GM19025 (cell line): ENCODE measurements at regions not wholly inside any gene's neighbourhood (a gene's known extent, or its start where the extent isn't known, plus 50 kb on each side); places are given as distances from the start of the nearest gene placed in this dataset.
"Not testable (repeated sequence)": the region's sequence is repeated elsewhere in the genome, so short reads cannot be mapped to it uniquely, and the experiment has no call there.

Experiments used
- ATAC-seq: cut with Tn5 transposase; IDR thresholded peaks from one replicate; pipeline ENCODE4 v1.9.1; 2021; ENCODE audit warnings: mild to moderate bottlenecking, low read depth, moderate library complexity; ENCODE audit not compliant: unreplicated experiment

GRCh38 chr11:13160806-13161205 lies 116.8 kb upstream of the BMAL1 start:
- no peak for ATAC-seq

DNA sequence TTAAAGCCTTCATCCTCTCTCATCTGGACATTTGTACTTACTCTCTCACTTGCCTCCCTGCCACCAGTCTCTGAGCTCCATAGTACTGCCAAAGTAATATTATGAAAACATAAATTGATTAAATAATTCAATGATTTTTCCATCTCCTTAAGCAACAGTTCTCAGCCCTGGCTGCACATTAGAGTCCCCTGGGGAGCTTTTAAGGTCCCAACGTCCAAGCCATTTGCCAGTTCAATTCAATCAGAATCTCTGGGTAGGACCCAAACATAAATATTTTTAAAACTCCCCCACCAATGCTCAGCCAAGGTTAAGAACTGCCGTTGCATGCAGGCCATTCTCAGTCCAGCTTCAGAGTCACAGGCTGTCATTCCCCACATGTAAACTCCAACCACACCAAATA lies 114.4 kb upstream of the BMAL1 start:
- no peak for ATAC-seq

- no peak for ATAC-seq
Measured at GRCh38 chr11:13166036-13166435, 111.6 kb upstream of the BMAL1 start.

- no peak for ATAC-seq
Measured at GRCh38 chr11:13168271-13168670, 109.3 kb upstream of the BMAL1 start.

- no peak for ATAC-seq
Measured at GRCh38 chr11:13169709-13170108, 107.9 kb upstream of the BMAL1 start.

DNA sequence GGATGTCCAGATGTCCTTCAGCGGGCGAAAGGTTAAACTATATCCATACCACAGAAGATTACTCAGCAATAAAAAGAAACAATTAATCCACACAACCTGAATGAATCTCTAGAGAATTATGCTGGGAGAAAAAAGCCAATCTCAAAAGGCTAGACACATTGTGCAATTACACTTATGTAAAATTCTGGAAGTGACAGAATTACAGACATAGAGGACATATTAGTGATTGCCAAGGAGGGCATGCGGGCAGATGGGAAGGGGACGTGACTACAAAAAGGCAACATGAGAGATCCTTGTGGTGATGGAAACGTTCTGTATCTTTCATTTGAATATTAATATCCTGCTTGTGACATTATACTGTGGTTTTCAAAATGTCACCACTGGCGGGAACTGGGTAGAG lies 103.5 kb upstream of the BMAL1 start:
- no peak for ATAC-seq

DNA sequence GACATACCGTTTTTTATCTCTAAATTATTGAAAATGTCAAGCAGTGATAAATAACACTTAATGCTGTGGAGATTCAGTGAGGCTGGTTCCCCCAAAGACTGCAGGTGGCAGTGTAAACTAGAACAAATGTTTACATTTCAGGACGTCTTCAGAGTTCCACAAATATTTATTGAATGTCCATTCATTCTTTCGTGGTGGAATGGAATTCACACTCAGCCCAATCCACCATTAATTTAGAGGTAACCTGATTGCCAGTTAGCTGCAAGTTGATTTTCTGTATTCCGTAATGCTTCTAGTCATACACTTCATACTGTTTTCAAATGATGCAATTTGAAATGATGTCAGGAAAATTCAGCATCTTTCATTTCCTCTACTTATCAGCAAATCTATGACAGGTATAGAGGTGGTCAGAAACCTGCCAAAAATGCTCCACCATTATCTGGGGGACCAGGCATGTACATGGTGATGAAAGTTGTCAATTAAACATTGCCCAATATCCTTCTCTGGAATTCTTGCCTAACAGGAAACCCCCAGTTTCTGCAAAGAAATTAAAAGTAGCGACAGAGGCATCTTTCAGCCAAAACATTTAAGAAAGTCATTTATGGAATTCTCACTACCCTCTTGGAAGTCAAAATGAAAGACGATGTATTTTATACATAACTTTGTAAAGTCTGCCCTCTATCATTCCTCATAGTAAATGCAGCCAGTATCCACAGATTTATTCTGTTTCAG lies 94.3 kb upstream of the BMAL1 start:
- ATAC-seq = no peak

GRCh38 chr11:13183826-13184196 lies 93.8 kb upstream of the BMAL1 start:
- ATAC-seq = no peak

GRCh38 chr11:13184295-13184794 lies 93.2 kb upstream of the BMAL1 start:
- ATAC-seq = no peak

GRCh38 chr11:13188179-13188578 lies 89.4 kb upstream of the BMAL1 start:
- no peak for ATAC-seq

GRCh38 chr11:13189561-13190426 lies 87.8 kb upstream of the BMAL1 start:
- ATAC-seq = no peak

DNA sequence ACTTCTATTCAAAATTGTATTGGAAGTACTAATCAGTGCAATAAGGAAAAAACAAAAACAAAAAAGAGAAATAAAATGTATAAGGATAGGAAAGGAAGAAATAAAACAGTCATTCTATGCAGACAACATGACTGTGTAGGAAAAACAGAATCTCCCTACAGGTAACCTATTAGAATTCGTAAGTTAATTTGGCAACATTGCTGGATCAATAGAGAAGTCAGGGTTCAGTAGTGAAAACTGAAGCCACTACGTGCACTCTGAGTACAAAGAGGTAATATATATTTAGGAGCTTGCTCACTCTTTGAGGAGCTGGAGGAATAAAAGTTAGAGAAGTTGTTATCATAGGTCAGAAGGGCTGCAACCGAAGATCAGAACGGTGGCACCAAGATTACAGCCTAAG lies 84.0 kb upstream of the BMAL1 start:
- ATAC-seq = no peak

GRCh38 chr11:13197374-13197773 lies 80.2 kb upstream of the BMAL1 start:
- not testable (repeated sequence) for ATAC-seq

- ATAC-seq = peak; percentile 75
Measured at GRCh38 chr11:13205486-13205885, 72.1 kb upstream of the BMAL1 start.

GRCh38 chr11:13206086-13206640 lies 71.4 kb upstream of the BMAL1 start:
- ATAC-seq = peak; percentile 13

- ATAC-seq = no peak
Measured at GRCh38 chr11:13207270-13207664, 70.3 kb upstream of the BMAL1 start.

- no peak for ATAC-seq
Measured at GRCh38 chr11:13207665-13208594, 69.7 kb upstream of the BMAL1 start.

DNA sequence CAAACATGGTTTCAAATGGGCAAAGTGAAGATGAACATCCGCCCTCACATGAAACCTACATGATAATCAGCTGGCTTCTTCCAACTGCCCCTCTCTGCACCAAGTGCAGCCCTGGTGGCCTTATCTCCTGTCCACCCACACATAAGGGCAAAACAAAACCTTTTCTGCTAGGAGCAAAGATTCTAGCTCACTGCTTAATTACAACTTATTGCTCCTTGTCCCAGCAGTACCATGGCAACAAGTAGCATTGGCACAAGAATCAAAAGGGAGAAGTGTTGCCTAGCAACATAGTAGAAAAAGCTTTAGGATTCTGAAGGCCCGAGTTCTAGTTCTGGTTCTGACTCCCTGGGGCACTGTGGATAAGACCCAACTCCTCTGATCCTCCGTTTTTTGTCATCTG lies 68.7 kb upstream of the BMAL1 start:
- no peak for ATAC-seq

- ATAC-seq = no peak
Measured at GRCh38 chr11:13209379-13209778, 68.2 kb upstream of the BMAL1 start.

DNA sequence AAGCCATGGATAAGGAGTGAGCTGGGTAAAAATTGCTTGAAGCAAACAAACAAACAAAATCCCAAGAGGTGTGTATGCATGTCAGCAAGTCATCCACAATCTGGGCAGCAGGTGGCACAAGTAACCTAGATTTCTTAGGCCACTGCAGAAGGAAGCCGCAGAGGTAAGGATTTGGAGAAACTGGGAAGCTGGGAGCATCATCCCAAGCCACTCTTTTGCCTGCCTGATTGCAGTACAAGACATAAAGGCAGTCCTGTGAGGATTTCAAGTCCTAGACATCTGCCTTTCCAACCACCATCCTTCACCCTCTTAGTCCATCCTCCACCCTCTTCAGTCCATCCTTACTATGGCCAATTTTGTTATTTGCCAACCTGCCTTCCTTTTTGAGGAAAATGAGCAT lies 67.2 kb upstream of the BMAL1 start:
- ATAC-seq = no peak
